Kidney tubule cell (primary cell): ENCODE measurements at regions not wholly inside any gene's neighbourhood (a gene's known extent, or its start where the extent isn't known, plus 50 kb on each side); places are given as distances from the start of the nearest gene placed in this dataset.
"Not testable (repeated sequence)": the region's sequence is repeated elsewhere in the genome, so short reads cannot be mapped to it uniquely, and the experiment has no call there.

ENCODE experiments used
- DNase-seq: peaks from one replicate; pipeline ENCODE4 v3.0.0-alpha.2; 2018; ENCODE audit warnings: low spot score

DNA sequence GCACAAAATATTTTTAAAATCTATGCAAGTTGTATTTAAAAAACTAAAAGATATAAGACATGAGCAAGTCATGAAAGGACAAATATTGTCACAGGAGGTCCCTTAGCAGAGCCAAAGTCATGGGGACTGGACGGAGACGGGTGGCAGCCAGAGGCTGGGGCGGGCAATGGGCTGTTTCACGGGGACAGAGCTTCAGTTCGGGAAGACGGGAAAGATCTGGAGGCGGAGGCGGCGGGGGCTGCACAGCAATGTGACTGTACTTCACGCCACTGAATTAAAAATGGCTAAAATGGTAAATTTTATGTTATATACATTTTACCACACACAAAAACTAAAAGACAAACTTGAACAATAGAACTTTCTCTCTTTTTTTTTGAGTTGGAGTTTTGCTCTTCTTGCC is 60.0 kb upstream of the METRNL start:
- no peak for DNase-seq

DNA sequence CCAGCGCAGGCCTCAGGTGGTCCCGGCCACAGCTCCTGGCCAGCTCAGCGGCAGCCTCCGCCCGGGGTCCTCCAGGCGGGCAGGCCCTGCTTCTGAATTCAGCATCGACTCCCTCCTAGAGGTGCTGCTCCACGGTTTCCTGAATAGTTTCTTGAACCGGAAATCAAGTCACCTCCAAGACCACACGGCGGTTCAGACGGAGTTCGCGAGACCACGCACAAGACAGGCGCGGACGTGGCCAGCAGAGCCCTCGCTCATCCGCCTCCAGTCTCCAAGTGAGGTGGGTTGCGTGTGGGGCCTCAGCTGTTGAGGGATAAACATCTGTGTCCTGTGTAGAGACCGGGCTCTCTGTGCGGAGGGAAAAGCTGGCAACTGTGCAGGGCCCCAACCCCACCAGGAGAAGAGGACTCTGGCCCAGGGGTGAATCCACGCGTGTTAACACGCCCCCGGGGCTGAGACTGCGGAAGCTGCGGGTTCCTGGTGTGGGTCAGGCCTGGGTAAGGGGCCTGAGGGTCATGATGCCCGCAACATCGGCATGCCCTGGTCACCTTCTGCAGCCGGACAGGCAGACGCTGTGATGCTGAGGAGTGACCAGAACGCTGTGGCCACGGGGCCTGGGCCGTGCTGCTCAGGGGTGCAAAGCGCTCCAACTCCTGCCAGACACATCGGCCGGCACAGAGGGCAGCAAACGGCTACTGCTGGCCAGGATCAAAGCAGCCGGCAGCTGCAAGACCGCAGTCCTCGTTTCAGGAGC is 55.0 kb upstream of the METRNL start:
- DNase-seq, result no peak

- no peak for DNase-seq
These were observed 53.7 kb upstream of the METRNL start for GRCh38 chr17:83025636-83026280.

- DNase-seq, result no peak
These were observed 53.0 kb upstream of the METRNL start for GRCh38 chr17:83026311-83026811.

DNA sequence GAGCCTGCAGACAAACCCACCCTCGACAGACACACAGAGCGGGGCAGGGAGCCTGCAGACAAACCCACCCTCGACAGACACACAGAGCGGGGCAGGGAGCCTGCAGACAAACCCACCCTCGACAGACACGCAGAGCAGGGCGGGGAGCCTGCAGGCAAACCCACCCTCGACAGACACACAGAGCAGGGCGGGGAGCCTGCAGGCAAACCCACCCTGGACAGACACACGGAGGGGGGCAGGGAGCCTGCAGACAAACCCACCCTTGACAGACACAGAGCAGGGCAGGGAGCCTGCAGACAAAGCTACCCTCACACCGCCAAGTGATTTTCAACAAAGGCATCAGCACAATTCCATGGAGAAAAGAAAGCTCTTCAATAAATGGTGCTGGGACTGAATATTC is 52.5 kb upstream of the METRNL start:
- DNase-seq, result not testable (repeated sequence)

GRCh38 chr17:83028851-83029250 is 50.6 kb upstream of the METRNL start:
- no peak for DNase-seq

DNA sequence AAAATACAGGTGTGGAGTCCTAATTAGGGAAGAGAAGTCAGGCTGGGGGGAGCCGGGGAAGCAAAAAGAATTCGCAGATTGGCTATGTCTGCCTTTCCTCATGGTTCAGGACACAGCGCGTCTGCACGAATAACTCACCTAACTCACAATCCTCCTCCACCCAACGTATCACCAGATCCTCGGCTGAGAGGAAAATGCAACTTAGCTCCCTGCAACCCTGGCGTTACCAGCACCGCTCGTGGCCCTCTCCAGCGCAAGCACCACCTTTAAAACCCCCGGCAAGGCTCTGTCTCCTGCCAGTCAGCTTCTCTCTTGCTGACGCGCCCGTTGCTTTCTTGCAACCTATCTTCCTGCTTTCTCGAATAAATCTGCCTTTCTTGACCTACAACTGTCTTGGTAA is 49.8 kb upstream of the METRNL start:
- no peak for DNase-seq
